ENCODE measurements at regions not wholly inside any gene's neighbourhood (a gene's known extent, or its start where the extent isn't known, plus 50 kb on each side); places are given as distances from the start of the nearest gene placed in this dataset.

- H3K27ac ChIP-seq: no peak overlapping the region
- H3K4me3 ChIP-seq: no peak overlapping the region
- no peaks in the 10 kb centered on the region for H3K36me3 ChIP-seq
- intact Hi-C loops (cut with DNase I; ENCODE audit: low total_unique reads): no loop called here
- H3K27me3 ChIP-seq: no peaks in the 10 kb centered on the region
- TF ChIP-seq POLR2AphosphoS5 (IDR thresholded peaks at IDR 0.05) (no peak), CTCF (IDR thresholded peaks at IDR 0.05) (no peak), POLR2A (IDR thresholded peaks at IDR 0.05) (no peak)
- H3K9me3 ChIP-seq: no peaks in the 10 kb centered on the region
- no peak for DNase-seq (ENCODE audit: low spot score in 2 of 2)
- no peaks in the 10 kb centered on the region for H3K4me1 ChIP-seq
These were observed 321.9 kb upstream of the HSFY2 start for GRCh38 chrY:19095460-19095859.

DNA sequence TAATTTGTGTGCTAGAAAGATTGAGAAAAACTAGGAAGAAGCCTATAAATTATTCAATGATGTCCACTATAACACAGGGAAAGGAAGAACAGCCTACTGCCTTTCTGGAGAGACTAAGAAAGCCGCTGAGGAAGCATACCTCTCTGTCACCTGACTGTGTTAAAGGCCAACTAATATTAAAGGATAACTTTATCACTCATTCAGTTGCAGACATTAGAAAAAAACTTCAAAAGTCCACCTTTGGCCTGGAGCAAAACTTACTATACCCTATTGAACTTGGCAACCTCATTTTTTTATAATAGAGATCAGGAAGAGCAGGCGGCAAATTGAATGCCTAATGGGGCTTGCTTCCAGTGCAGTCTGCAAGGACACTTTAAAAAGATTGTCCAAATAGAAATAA lies 309.5 kb upstream of the HSFY2 start:
- no peaks in the 10 kb centered on the region for H3K36me3 ChIP-seq
- H3K4me1 ChIP-seq: no peaks in the 10 kb centered on the region
- intact Hi-C loops (cut with DNase I; ENCODE audit: low total_unique reads): no loop called here
- no peaks in the 10 kb centered on the region for H3K9me3 ChIP-seq
- H3K27ac ChIP-seq: no peak overlapping the region
- H3K4me3 ChIP-seq: no peak overlapping the region
- TF ChIP-seq POLR2A (IDR thresholded peaks at IDR 0.05) (no peak), CTCF (IDR thresholded peaks at IDR 0.05) (no peak), POLR2AphosphoS5 (IDR thresholded peaks at IDR 0.05) (no peak)
- H3K27me3 ChIP-seq: no peaks in the 10 kb centered on the region
- DNase-seq (ENCODE audit: low spot score in 2 of 2): no peak

- Histone ChIP-seq H3K4me3 (peak overlapping the region in 1 of 3 donors; percentile 71), H3K36me3 (no peaks in the 10 kb centered on the region), H3K9me3 (no peaks in the 10 kb centered on the region), H3K4me1 (no peaks in the 10 kb centered on the region), H3K27me3 (no peaks in the 10 kb centered on the region), H3K27ac (no peak overlapping the region)
- intact Hi-C loops (cut with DNase I; ENCODE audit: low total_unique reads): no loop called here
- DNase-seq (ENCODE audit: low spot score in 2 of 2): no peak
- TF ChIP-seq CTCF (IDR thresholded peaks at IDR 0.05): no peak
- TF ChIP-seq POLR2AphosphoS5 (IDR thresholded peaks at IDR 0.05): no peak
- TF ChIP-seq POLR2A (IDR thresholded peaks at IDR 0.05): no peak
These were observed 304.2 kb upstream of the HSFY2 start for GRCh38 chrY:19077698-19078113.

GRCh38 chrY:19076846-19077697 lies 303.5 kb upstream of the HSFY2 start:
- Histone ChIP-seq H3K27me3 (no peaks in the 10 kb centered on the region), H3K4me3 (peak overlapping the region in 1 of 3 donors; percentile 71), H3K9me3 (no peaks in the 10 kb centered on the region), H3K4me1 (no peaks in the 10 kb centered on the region), H3K36me3 (no peaks in the 10 kb centered on the region), H3K27ac (no peak overlapping the region)
- peak in 1 of 2 donors; percentile 54 for DNase-seq (ENCODE audit: low spot score in 2 of 2)
- intact Hi-C loops (cut with DNase I; ENCODE audit: low total_unique reads): no loop called here
- no peak for TF ChIP-seq POLR2A (IDR thresholded peaks at IDR 0.05)
- no peak for TF ChIP-seq POLR2AphosphoS5 (IDR thresholded peaks at IDR 0.05)
- no peak for TF ChIP-seq CTCF (IDR thresholded peaks at IDR 0.05)

DNA sequence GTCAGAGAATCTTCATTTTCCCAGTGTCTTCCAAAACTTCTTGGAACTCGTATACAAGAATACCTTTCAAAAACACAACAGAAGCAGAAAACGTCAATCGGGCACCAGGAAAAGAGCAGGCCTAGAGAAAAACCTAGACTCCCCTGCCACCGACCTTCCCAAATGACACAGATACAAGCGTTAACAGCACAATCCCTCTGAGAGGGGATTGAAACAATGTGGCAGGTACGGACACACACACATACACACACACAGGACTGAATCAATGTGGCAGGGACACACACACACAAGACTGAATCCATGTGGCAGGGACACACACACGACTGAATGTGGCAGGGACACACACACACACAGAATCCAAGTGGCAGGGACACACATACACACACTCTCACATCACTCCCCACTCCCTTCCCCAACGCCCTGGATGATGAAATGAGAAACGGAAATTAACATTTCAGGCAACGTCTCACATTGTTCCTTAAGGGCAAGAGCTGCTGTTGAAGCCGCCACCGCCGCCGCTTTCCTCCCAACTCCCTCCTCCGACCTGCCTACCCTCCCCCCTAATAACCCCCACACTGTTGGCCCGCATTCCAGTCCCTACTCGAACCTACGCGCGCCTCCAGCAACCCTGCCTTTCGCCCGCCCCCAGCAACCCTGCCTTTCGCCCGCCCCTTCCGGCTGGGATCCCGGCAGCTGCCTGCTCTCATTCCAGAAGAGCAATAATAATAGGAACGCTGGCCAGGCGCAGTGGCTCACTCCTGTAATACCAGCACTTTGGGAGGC lies 302.1 kb upstream of the HSFY2 start:
- TF ChIP-seq POLR2A (IDR thresholded peaks at IDR 0.05): no peak
- TF ChIP-seq POLR2AphosphoS5 (IDR thresholded peaks at IDR 0.05): peak in 1 of 3 donors; percentile 49
- TF ChIP-seq CTCF (IDR thresholded peaks at IDR 0.05): no peak
- Histone ChIP-seq H3K27me3 (no peaks in the 10 kb centered on the region), H3K9me3 (no peaks in the 10 kb centered on the region), H3K4me3 (peak overlapping the region in 1 of 3 donors; percentile 71), H3K27ac (no peak overlapping the region), H3K36me3 (no peaks in the 10 kb centered on the region), H3K4me1 (no peaks in the 10 kb centered on the region)
- peak in 1 of 2 donors; percentile 82 for DNase-seq (ENCODE audit: low spot score in 2 of 2)
- intact Hi-C loops (cut with DNase I; ENCODE audit: low total_unique reads): no loop called here
